CD14-positive monocyte (primary cell): ENCODE measurements at regions not wholly inside any gene's neighbourhood (a gene's known extent, or its start where the extent isn't known, plus 50 kb on each side); places are given as distances from the start of the nearest gene placed in this dataset.

Source experiments
- DNase-seq, 3 donors: peaks; one replicate each; pipeline ENCODE4 v3.0.0-alpha.2; 2011 to 2022
- H2AFZ ChIP-seq: 2 replicates; pipeline ENCODE4 v1.6.0; 2012; ENCODE audit warnings: mild to moderate bottlenecking, low read depth, low read length, inconsistent platforms; ENCODE audit not compliant: insufficient read depth, poor library complexity, severe bottlenecking
- H3K27ac ChIP-seq, 2 donors: 1 replicate in 1 of 2; 2 replicates in 1 of 2; pipeline ENCODE4 v1.5.1; 2012 to 2013; ENCODE audit warnings: low read length in 2 of 2, control low read depth in 1 of 2, inconsistent platforms in 1 of 2, low read depth in 1 of 2, mild to moderate bottlenecking in 1 of 2
- H3K27me3 ChIP-seq, 2 donors: one replicate each; pipeline versions ENCODE4 v1.6.0 to v1.6.1; 2011 to 2013; ENCODE audit warnings: low read length in 2 of 2; ENCODE audit not compliant: control insufficient read depth in 2 of 2, insufficient read depth in 2 of 2
- H3K36me3 ChIP-seq, 2 donors: replicated peaks in 1 of 2; 1 replicate in 1 of 2; 2 replicates in 1 of 2; pipeline versions ENCODE4 v1.5.1 to v1.6.1; 2012 to 2013; ENCODE audit warnings: low read length in 2 of 2, control low read depth in 1 of 2, inconsistent platforms in 1 of 2, mild to moderate bottlenecking in 1 of 2; ENCODE audit not compliant: insufficient read depth in 2 of 2, control insufficient read depth in 1 of 2
- H3K4me1 ChIP-seq, 2 donors: 1 replicate in 1 of 2; 2 replicates in 1 of 2; pipeline versions ENCODE4 v1.5.1 to v1.6.1; 2012 to 2013; ENCODE audit warnings: low read length in 2 of 2, control low read depth in 1 of 2, inconsistent platforms in 1 of 2, mild to moderate bottlenecking in 1 of 2, moderate library complexity in 1 of 2; ENCODE audit not compliant: insufficient read depth in 2 of 2, control insufficient read depth in 1 of 2
- H3K4me2 ChIP-seq: replicated peaks from 2 replicates; pipeline ENCODE3; 2012; ENCODE audit warnings: low read length, moderate library complexity, mild to moderate bottlenecking; ENCODE audit not compliant: poor library complexity, severe bottlenecking; ENCODE audit errors: extremely low read depth
- H3K4me3 ChIP-seq, 3 experiments: fragments of 200-600 bp in 1 of 3; sonication (generic) in 1 of 3; replicated peaks in 1 of 3; 1 replicate in 2 of 3; 2 replicates in 1 of 3; pipeline ENCODE4 v1.5.1; 2011 to 2013; ENCODE audit warnings: low read length in 3 of 3, mild to moderate bottlenecking in 3 of 3, control low read depth in 2 of 3, low read depth in 2 of 3, inconsistent platforms in 1 of 3, moderate library complexity in 1 of 3
- H3K79me2 ChIP-seq: 2 replicates; pipeline ENCODE4 v1.6.0; 2012; ENCODE audit warnings: mild to moderate bottlenecking, control low read depth, inconsistent platforms, low read length, moderate library complexity; ENCODE audit not compliant: insufficient read depth
- H3K9ac ChIP-seq: 2 replicates; pipeline ENCODE4 v1.6.0; 2017; ENCODE audit warnings: low read length, mild to moderate bottlenecking; ENCODE audit not compliant: insufficient read depth, poor library complexity, severe bottlenecking
- H3K9me3 ChIP-seq, 2 donors: replicated peaks in 1 of 2; 1 replicate in 1 of 2; 2 replicates in 1 of 2; pipeline versions ENCODE4 v1.5.1 to v1.6.1; 2012 to 2013; ENCODE audit warnings: low read length in 2 of 2, control low read depth in 1 of 2; ENCODE audit not compliant: control insufficient read depth in 1 of 2, insufficient read depth in 1 of 2
- H4K20me1 ChIP-seq: 2 replicates; pipeline ENCODE4 v1.6.0; 2012; ENCODE audit warnings: mild to moderate bottlenecking, low read length, control low read depth, moderate library complexity; ENCODE audit not compliant: insufficient read depth
- H3K27ac Mint-ChIP-seq, 7 donors: one replicate each; pipeline ENCODE4 v1.8.0; 2020; ENCODE audit warnings: mild to moderate bottlenecking in 7 of 7, mixed read lengths in 7 of 7, moderate library complexity in 6 of 7, inconsistent platforms in 2 of 7
- H3K27me3 Mint-ChIP-seq, 3 donors: one replicate each; pipeline ENCODE4 v1.8.0; 2021 to 2022; ENCODE audit warnings: low read depth in 3 of 3, mild to moderate bottlenecking in 3 of 3, mixed read lengths in 3 of 3, moderate library complexity in 3 of 3, inconsistent platforms in 1 of 3
- H3K36me3 Mint-ChIP-seq, 2 donors: one replicate each; pipeline ENCODE4 v1.8.0; 2020; ENCODE audit warnings: mixed read lengths in 2 of 2, inconsistent platforms in 1 of 2, mild to moderate bottlenecking in 1 of 2
- H3K4me1 Mint-ChIP-seq: one replicate; pipeline ENCODE4 v1.8.0; 2020; ENCODE audit warnings: mild to moderate bottlenecking, mixed read lengths
- H3K4me3 Mint-ChIP-seq, 2 donors: one replicate each; pipeline ENCODE4 v1.8.0; 2020; ENCODE audit warnings: mild to moderate bottlenecking in 2 of 2, mixed read lengths in 2 of 2, moderate library complexity in 1 of 2
- H3K9me3 Mint-ChIP-seq, 7 donors: one replicate each; pipeline ENCODE4 v1.8.0; 2020 to 2022; ENCODE audit warnings: mixed read lengths in 7 of 7, mild to moderate bottlenecking in 6 of 7, moderate library complexity in 6 of 7, inconsistent platforms in 2 of 7
- CTCF ChIP-seq: fragments of 200-600 bp; IDR thresholded peaks from one replicate; pipeline ENCODE4 v1.8.0; 2022; ENCODE audit warnings: antibody characterized with exemption, mild to moderate bottlenecking
- WGBS: methylation state at CpG from one replicate; pipeline ENCODE4 v1.1.5; 2013; ENCODE audit warnings: missing lambda C conversion rate; ENCODE audit not compliant: insufficient coverage; 5-methylcytosine and 5-hydroxymethylcytosine counted together
- intact Hi-C, 2 donors: fragments of 100-400 bp; cut with micrococcal nuclease; formaldehyde crosslinking; loops; one replicate each; pipeline versions ENCODE4 v1.15.0 to v1.15.1; 2023

- intact Hi-C loops = no loop called here
- Mint-ChIP-seq H3K36me3 (no peaks in the 10 kb centered on the region), H3K4me3 (no peak overlapping the region), H3K27ac (no peak overlapping the region), H3K9me3 (peaks cover 0 to 4% (median 1%) of the 10 kb centered on the region in 7 donors), H3K27me3 (peaks cover 1 to 4% (median 2%) of the 10 kb centered on the region in 3 donors), H3K4me1 (no peaks in the 10 kb centered on the region)
- H3K27me3 ChIP-seq = no peaks in the 10 kb centered on the region
- no peak overlapping the region for H3K9ac ChIP-seq
- H4K20me1 ChIP-seq = no peaks in the 10 kb centered on the region
- WGBS = no CpG with 5 or more reads among the region's 4 CpGs
- no peaks in the 10 kb centered on the region for H3K9me3 ChIP-seq
- H3K36me3 ChIP-seq = no peaks in the 10 kb centered on the region
- H3K4me1 ChIP-seq = no peaks in the 10 kb centered on the region
- DNase-seq = no peak
- no peak overlapping the region for H3K27ac ChIP-seq
- TF ChIP-seq CTCF = no peak
- no peaks in the 10 kb centered on the region for H3K79me2 ChIP-seq
- no peak overlapping the region for H2AFZ ChIP-seq
- no peak overlapping the region for H3K4me2 ChIP-seq
- no peak overlapping the region for H3K4me3 ChIP-seq
Observed at GRCh38 chr20:41978246-41978790, 360.1 kb upstream of the CHD6 start.

DNA sequence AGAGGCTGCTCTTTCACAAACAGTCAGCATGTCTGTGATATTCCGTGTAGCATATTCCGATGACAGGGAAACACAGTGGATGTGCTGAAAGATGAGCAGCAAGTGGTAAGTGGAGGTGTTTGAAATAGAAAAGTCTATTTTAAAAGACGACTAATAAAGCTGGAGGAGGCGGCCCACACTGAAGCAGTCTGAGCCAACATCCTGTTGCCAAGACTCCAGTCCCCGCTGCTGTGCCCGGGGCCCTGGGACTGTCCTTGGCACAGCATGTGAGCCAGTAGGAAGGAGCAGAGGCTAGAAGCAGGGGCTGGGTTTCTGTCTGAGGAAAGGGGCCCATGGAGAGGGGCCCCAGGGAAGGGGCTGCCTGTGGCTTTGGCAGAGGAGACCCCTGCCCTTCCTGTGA is 351.5 kb upstream of the CHD6 start:
- no peaks in the 10 kb centered on the region for H4K20me1 ChIP-seq

More for the DNA sequence above, 351.5 kb upstream of the CHD6 start:
- no peak for TF ChIP-seq CTCF
- no peaks in the 10 kb centered on the region for H3K9me3 ChIP-seq
- WGBS = 36% methylated on average over 6 of the region's 6 CpGs
- no peak overlapping the region for H3K27ac ChIP-seq
- Mint-ChIP-seq H3K9me3 (peaks cover 0 to 2% (median 0%) of the 10 kb centered on the region in 7 donors), H3K36me3 (no peaks in the 10 kb centered on the region), H3K4me1 (no peaks in the 10 kb centered on the region), H3K4me3 (no peak overlapping the region), H3K27me3 (peaks cover 0 to 2% (median 1%) of the 10 kb centered on the region in 3 donors), H3K27ac (no peak overlapping the region)
- DNase-seq = no peak
- H3K4me2 ChIP-seq = no peak overlapping the region
- no peaks in the 10 kb centered on the region for H3K36me3 ChIP-seq
- H2AFZ ChIP-seq = no peak overlapping the region
- intact Hi-C loops = no loop called here
- no peaks in the 10 kb centered on the region for H3K27me3 ChIP-seq
- no peaks in the 10 kb centered on the region for H3K4me1 ChIP-seq
- H3K9ac ChIP-seq = no peak overlapping the region
- no peak overlapping the region for H3K4me3 ChIP-seq
- no peaks in the 10 kb centered on the region for H3K79me2 ChIP-seq
